Esophagus muscularis mucosa (tissue), 4 donors: ENCODE measurements at regions not wholly inside any gene's neighbourhood (a gene's known extent, or its start where the extent isn't known, plus 50 kb on each side); places are given as distances from the start of the nearest gene placed in this dataset.
A peak's percentile ranks its signal among the peaks of the same experiment; 100 is the strongest.

ENCODE experiments used
- DNase-seq: peaks from one replicate; pipeline ENCODE4 v3.0.0-alpha.2; 2017; ENCODE audit errors: extremely low spot score
- H3K27ac ChIP-seq, 4 donors: fragments of 200-600 bp; sonication (generic); replicated peaks in 1 of 4; 1 replicate in 3 of 4; 2 replicates in 1 of 4; pipeline ENCODE4 v1.5.1; 2016 to 2019; ENCODE audit warnings: mild to moderate bottlenecking in 1 of 4
- H3K27me3 ChIP-seq, 4 donors: fragments of 200-600 bp; sonication (generic); one replicate each; pipeline versions ENCODE4 v1.5.1 to v1.6.0; 2016 to 2019
- H3K36me3 ChIP-seq, 4 donors: fragments of 200-600 bp; sonication (generic); one replicate each; pipeline ENCODE4 v1.5.1; 2016 to 2019
- H3K4me1 ChIP-seq, 4 donors: fragments of 200-600 bp; sonication (generic); one replicate each; pipeline ENCODE4 v1.5.1; 2016 to 2019
- H3K4me3 ChIP-seq, 4 donors: fragments of 200-600 bp; sonication (generic); 1 replicate in 2 of 4; 2 replicates in 2 of 4; pipeline ENCODE4 v1.5.1; 2016 to 2019; ENCODE audit warnings: mild to moderate bottlenecking in 4 of 4, moderate library complexity in 1 of 4
- H3K9me3 ChIP-seq, 4 donors: fragments of 200-600 bp; sonication (generic); 1 replicate in 3 of 4; 2 replicates in 1 of 4; pipeline ENCODE4 v1.5.1; 2016 to 2019
- EP300 ChIP-seq: sonication (generic); formaldehyde crosslinking; IDR thresholded peaks from one replicate; pipeline ENCODE4 v1.6.1; 2017; ENCODE audit warnings: antibody characterized with exemption
- POLR2A ChIP-seq: fragments of 450-650 bp; IDR thresholded peaks from one replicate; pipeline ENCODE4 v1.6.1; 2017; ENCODE audit warnings: antibody characterized with exemption, moderate library complexity, mild to moderate bottlenecking, low read depth
- POLR2AphosphoS5 ChIP-seq, 2 donors: sonication (generic); formaldehyde crosslinking; IDR thresholded peaks; one replicate each; pipeline ENCODE4 v1.6.1; 2017; ENCODE audit warnings: antibody characterized with exemption in 2 of 2
- WGBS: methylation state at CpG from one replicate; pipeline ENCODE4 v1.1.5; 2018; 5-methylcytosine and 5-hydroxymethylcytosine counted together
- intact Hi-C: fragments of 100-400 bp; cut with DNase I; formaldehyde crosslinking; loops from one replicate; pipeline ENCODE4 v1.15.1; 2023
- TF ChIP-seq, protein P1 (sequence below), 3 experiments: fragments of 200-600 bp in 2 of 3; fragments of 450-650 bp in 1 of 3; sonication (generic) in 2 of 3; IDR thresholded peaks; one replicate each; pipeline ENCODE4 v1.5.1; 2017 to 2019; ENCODE audit warnings: antibody characterized with exemption in 3 of 3, mild to moderate bottlenecking in 2 of 3, moderate library complexity in 1 of 3

DNA sequence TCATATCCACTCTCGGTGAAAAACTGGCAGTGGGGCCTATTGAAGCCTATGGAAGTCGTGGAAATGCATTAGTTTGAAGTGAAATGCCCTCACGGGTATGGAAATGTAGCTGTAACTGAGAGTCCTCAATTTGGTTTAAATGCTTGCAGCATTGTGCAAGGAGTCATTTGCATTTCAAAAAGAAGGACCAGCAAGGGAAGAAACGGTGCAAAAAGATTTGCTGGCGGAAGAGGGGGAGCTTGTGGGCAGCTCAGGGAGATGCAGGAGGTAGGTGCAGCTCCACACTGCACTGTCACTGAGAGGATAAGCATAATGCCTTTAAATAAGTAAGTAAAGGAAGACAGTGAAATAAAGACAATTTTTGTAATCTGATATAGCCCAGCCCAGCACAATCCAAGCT is 400.4 kb upstream of the DIPK2B start:
- intact Hi-C loops: no loop called here

DNA sequence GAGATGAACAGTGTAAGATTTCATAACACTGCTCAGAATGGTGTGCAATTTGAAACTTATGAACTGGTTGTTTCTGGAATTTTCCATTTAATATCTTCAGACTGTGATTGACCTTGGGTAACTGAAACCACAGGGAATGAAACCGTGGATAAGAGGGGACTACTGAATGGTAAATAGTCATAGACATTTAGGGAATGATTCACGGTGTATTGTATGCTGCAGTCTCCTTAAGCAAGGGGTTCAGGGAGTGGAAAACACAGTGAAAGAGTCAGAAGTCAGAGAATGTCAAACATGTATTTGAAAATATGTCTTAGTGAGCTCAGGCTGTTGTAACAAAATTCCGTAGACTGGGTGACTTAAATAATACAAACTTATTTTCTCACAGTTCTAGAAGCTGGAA is 398.2 kb upstream of the DIPK2B start:
- intact Hi-C loops: no loop called here

More for the DNA sequence above, 400.4 kb upstream of the DIPK2B start:
- Histone ChIP-seq H3K4me3 (no peak overlapping the region), H3K27ac (peak overlapping the region in 3 of 4 donors; percentile 10 to 47 (median 12)), H3K9me3 (peaks cover 0 to 9% (median 0%) of the 10 kb centered on the region in 4 donors), H3K27me3 (no peaks in the 10 kb centered on the region), H3K36me3 (no peaks in the 10 kb centered on the region), H3K4me1 (peaks cover 0 to 19% (median 13%) of the 10 kb centered on the region in 4 donors)
- 59% methylated on average over 5 of the region's 5 CpGs for WGBS
- TF ChIP-seq EP300: no peak
- no peak for DNase-seq

DNA sequence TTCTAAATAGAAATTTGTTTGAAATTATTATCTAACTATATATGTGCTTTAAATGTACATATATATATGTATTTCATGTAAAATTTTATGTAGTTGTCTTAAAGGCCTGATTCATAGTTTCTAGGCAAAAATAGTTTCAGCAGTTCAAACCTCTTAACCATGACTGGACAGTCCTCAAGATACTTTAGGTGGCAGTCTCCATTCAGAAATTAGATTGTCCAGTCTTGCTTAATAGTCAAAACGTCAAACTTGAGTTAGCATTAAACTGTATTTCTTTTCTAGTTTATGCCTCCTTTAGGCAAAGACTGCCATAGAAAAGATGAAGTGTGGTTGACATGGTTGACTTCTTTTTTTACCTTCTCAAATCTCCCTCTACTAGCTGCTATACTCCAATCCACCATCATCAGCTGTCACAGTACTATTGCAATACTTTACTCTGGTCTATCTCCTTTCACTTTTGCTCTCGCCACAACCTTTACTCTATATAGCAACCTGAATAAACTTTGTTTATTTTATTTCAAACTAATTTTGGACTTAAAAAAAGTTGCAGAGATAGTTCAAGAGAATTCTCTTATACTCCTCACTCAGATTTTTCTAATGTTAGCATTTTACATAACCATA is 395.6 kb upstream of the DIPK2B start:
- Histone ChIP-seq H3K36me3 (no peaks in the 10 kb centered on the region), H3K27me3 (no peaks in the 10 kb centered on the region), H3K27ac (no peak overlapping the region), H3K4me1 (peaks cover 0 to 4% (median 2%) of the 10 kb centered on the region in 4 donors), H3K9me3 (no peaks in the 10 kb centered on the region), H3K4me3 (no peak overlapping the region)
- intact Hi-C loops: no loop called here
- DNase-seq: no peak
- TF ChIP-seq POLR2AphosphoS5 (IDR thresholded peaks at IDR 0.05): no peak
- no peak for TF ChIP-seq POLR2A
- TF ChIP-seq, protein P1, sequence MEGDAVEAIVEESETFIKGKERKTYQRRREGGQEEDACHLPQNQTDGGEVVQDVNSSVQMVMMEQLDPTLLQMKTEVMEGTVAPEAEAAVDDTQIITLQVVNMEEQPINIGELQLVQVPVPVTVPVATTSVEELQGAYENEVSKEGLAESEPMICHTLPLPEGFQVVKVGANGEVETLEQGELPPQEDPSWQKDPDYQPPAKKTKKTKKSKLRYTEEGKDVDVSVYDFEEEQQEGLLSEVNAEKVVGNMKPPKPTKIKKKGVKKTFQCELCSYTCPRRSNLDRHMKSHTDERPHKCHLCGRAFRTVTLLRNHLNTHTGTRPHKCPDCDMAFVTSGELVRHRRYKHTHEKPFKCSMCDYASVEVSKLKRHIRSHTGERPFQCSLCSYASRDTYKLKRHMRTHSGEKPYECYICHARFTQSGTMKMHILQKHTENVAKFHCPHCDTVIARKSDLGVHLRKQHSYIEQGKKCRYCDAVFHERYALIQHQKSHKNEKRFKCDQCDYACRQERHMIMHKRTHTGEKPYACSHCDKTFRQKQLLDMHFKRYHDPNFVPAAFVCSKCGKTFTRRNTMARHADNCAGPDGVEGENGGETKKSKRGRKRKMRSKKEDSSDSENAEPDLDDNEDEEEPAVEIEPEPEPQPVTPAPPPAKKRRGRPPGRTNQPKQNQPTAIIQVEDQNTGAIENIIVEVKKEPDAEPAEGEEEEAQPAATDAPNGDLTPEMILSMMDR (IDR thresholded peaks at IDR 0.05): no peak
- WGBS: 45% methylated on average over 2 of the region's 2 CpGs

More for the DNA sequence above, 398.2 kb upstream of the DIPK2B start:
- DNase-seq: no peak
- Histone ChIP-seq H3K4me1 (peaks cover 0 to 19% (median 13%) of the 10 kb centered on the region in 4 donors), H3K4me3 (no peak overlapping the region), H3K36me3 (no peaks in the 10 kb centered on the region), H3K27ac (no peak overlapping the region), H3K9me3 (no peaks in the 10 kb centered on the region), H3K27me3 (no peaks in the 10 kb centered on the region)
- WGBS: 72% methylated on average over 3 of the region's 3 CpGs
- TF ChIP-seq POLR2A (no peak), POLR2AphosphoS5 (IDR thresholded peaks at IDR 0.05) (no peak), EP300 (no peak)
- TF ChIP-seq, protein P1 (IDR thresholded peaks at IDR 0.05): no peak

DNA sequence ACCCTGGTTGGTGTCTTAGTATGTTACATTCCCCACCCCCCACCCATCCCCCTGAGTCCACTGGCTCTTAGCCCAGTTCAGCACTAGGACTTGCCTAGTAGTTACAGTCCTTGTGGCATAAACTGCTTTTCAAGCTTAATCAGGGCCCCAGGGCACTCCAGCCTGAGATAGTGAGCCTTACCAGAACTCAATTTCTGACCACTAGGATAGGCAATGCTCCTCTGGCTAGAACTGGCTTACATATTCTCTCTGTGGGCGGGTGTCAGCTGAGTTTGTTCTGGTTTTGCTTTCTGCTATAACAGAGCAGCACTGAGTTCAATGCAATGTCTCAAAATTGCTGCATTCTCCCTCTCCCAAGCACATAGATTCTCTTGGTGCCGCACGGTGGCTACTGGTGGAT is 391.4 kb upstream of the DIPK2B start:
- no peaks in the 10 kb centered on the region for H3K4me1 ChIP-seq
- no peak for DNase-seq
- intact Hi-C loops: no loop called here
- no peaks in the 10 kb centered on the region for H3K36me3 ChIP-seq
- H3K4me3 ChIP-seq: no peak overlapping the region
- peaks cover 0 to 16% (median 0%) of the 10 kb centered on the region in 4 donors for H3K9me3 ChIP-seq
- WGBS: 83% methylated on average over 3 of the region's 3 CpGs
- H3K27me3 ChIP-seq: no peaks in the 10 kb centered on the region
- H3K27ac ChIP-seq: no peak overlapping the region
- TF ChIP-seq, protein P1 (IDR thresholded peaks at IDR 0.05): no peak
- TF ChIP-seq POLR2A (no peak), POLR2AphosphoS5 (IDR thresholded peaks at IDR 0.05) (no peak), EP300 (no peak)

DNA sequence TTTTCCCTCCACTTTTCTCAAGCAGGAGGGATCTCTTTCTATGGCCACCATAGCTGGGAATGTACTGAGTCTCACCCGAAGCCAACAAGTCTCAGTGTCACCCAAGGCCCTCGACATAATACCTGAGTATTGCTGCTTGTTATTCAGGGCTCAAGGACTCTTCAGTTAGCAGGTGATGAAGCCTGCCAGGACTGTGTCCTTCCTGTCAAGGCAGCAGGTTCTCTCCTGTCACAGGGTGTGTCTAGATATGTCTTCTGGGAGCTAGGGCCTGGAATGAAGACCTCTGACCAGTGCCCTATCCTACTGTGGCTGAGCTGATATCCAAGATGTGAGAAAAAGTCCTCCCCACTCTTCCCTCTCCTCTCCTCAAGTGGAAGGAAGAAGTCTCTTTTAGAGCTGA is 391.0 kb upstream of the DIPK2B start:
- no peak for DNase-seq
- WGBS: 67% methylated on average over 2 of the region's 2 CpGs
- H3K9me3 ChIP-seq: peaks cover 0 to 16% (median 0%) of the 10 kb centered on the region in 4 donors
- no peak overlapping the region for H3K27ac ChIP-seq
- H3K36me3 ChIP-seq: no peaks in the 10 kb centered on the region
- H3K4me3 ChIP-seq: no peak overlapping the region
- intact Hi-C loops: no loop called here
- no peak for TF ChIP-seq EP300
- TF ChIP-seq, protein P1 (IDR thresholded peaks at IDR 0.05): no peak
- TF ChIP-seq POLR2A: no peak
- no peak for TF ChIP-seq POLR2AphosphoS5 (IDR thresholded peaks at IDR 0.05)
- no peaks in the 10 kb centered on the region for H3K4me1 ChIP-seq
- no peaks in the 10 kb centered on the region for H3K27me3 ChIP-seq
